ENCODE measurements at regions not wholly inside any gene's neighbourhood (a gene's known extent, or its start where the extent isn't known, plus 50 kb on each side); places are given as distances from the start of the nearest gene placed in this dataset.

DNA sequence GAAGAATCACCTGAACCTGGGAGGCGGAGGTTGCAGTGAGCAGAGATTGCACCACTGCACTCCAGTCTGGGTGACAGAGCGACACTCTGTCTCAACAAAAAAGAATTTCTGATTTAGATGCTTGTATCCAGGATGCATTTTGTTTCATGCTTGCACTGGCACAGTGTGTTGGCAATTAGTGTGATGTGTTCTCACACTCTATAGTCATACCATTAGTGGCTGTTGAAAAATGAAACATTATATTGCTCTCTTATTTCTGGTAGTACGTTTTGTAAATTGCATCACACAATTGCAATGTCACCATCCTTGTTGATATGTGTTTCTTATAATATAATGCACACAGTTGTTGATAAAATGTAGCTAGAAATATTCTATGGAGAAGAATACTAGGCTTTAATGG, 51.3 kb upstream of the RMST start:
- TF ChIP-seq SPI1 (IDR thresholded peaks at IDR 0.05; ENCODE audit: borderline replicate concordance, low read depth) (no peak), POLR2AphosphoS5 (IDR thresholded peaks at IDR 0.05; ENCODE audit: low read depth) (no peak), GABPA (IDR thresholded peaks at IDR 0.05; ENCODE audit: low read depth) (no peak)
- TF ChIP-seq, protein P1, sequence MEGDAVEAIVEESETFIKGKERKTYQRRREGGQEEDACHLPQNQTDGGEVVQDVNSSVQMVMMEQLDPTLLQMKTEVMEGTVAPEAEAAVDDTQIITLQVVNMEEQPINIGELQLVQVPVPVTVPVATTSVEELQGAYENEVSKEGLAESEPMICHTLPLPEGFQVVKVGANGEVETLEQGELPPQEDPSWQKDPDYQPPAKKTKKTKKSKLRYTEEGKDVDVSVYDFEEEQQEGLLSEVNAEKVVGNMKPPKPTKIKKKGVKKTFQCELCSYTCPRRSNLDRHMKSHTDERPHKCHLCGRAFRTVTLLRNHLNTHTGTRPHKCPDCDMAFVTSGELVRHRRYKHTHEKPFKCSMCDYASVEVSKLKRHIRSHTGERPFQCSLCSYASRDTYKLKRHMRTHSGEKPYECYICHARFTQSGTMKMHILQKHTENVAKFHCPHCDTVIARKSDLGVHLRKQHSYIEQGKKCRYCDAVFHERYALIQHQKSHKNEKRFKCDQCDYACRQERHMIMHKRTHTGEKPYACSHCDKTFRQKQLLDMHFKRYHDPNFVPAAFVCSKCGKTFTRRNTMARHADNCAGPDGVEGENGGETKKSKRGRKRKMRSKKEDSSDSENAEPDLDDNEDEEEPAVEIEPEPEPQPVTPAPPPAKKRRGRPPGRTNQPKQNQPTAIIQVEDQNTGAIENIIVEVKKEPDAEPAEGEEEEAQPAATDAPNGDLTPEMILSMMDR (IDR thresholded peaks at IDR 0.05; ENCODE audit: insufficient read depth, low read length), result no peak
- TF ChIP-seq, protein P2, sequence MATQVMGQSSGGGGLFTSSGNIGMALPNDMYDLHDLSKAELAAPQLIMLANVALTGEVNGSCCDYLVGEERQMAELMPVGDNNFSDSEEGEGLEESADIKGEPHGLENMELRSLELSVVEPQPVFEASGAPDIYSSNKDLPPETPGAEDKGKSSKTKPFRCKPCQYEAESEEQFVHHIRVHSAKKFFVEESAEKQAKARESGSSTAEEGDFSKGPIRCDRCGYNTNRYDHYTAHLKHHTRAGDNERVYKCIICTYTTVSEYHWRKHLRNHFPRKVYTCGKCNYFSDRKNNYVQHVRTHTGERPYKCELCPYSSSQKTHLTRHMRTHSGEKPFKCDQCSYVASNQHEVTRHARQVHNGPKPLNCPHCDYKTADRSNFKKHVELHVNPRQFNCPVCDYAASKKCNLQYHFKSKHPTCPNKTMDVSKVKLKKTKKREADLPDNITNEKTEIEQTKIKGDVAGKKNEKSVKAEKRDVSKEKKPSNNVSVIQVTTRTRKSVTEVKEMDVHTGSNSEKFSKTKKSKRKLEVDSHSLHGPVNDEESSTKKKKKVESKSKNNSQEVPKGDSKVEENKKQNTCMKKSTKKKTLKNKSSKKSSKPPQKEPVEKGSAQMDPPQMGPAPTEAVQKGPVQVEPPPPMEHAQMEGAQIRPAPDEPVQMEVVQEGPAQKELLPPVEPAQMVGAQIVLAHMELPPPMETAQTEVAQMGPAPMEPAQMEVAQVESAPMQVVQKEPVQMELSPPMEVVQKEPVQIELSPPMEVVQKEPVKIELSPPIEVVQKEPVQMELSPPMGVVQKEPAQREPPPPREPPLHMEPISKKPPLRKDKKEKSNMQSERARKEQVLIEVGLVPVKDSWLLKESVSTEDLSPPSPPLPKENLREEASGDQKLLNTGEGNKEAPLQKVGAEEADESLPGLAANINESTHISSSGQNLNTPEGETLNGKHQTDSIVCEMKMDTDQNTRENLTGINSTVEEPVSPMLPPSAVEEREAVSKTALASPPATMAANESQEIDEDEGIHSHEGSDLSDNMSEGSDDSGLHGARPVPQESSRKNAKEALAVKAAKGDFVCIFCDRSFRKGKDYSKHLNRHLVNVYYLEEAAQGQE (IDR thresholded peaks at IDR 0.05; ENCODE audit: insufficient replicate concordance, low read depth), result no peak
- DNase-seq (ENCODE audit: low read depth in 1 of 2, low spot score in 1 of 2), result no peak
- H3K27me3 ChIP-seq (ENCODE audit: insufficient read depth, poor library complexity, severe bottlenecking), result no peaks in the 10 kb centered on the region
- H3K4me3 ChIP-seq (replicated peaks; ENCODE audit: insufficient read depth, low read length), result no peak overlapping the region
- H3K27ac ChIP-seq (replicated peaks), result no peak overlapping the region
